ENCODE measurements at regions not wholly inside any gene's neighbourhood (a gene's known extent, or its start where the extent isn't known, plus 50 kb on each side); places are given as distances from the start of the nearest gene placed in this dataset.

- no peak for FAIRE-seq
These were observed 763.9 kb downstream of the DOK5 start for GRCh38 chr20:55239269-55239668.

- no peak for FAIRE-seq
These were observed 757.3 kb downstream of the DOK5 start for GRCh38 chr20:55232647-55233046.

- no peak for FAIRE-seq
These were observed 754.1 kb downstream of the DOK5 start for GRCh38 chr20:55229451-55229850.

- FAIRE-seq = no peak
These were observed 741.3 kb downstream of the DOK5 start for GRCh38 chr20:55216525-55217242.

- no peak for FAIRE-seq
These were observed 738.3 kb downstream of the DOK5 start for GRCh38 chr20:55213653-55214052.

- FAIRE-seq = no peak
These were observed 736.1 kb downstream of the DOK5 start for GRCh38 chr20:55211481-55211880.

GRCh38 chr20:55205665-55206064 is 730.3 kb downstream of the DOK5 start:
- FAIRE-seq = no peak

- FAIRE-seq = no peak
These were observed 724.9 kb downstream of the DOK5 start for GRCh38 chr20:55200317-55200716.

- FAIRE-seq = peak; percentile 39
These were observed 719.6 kb downstream of the DOK5 start for GRCh38 chr20:55194947-55195346.

- no peak for FAIRE-seq
These were observed 710.8 kb downstream of the DOK5 start for GRCh38 chr20:55186228-55186627.

GRCh38 chr20:55175081-55175480 is 699.7 kb downstream of the DOK5 start:
- no peak for FAIRE-seq

- FAIRE-seq = no peak
These were observed 699.2 kb downstream of the DOK5 start for GRCh38 chr20:55174635-55175034.

GRCh38 chr20:55174172-55174571 is 698.8 kb downstream of the DOK5 start:
- FAIRE-seq = no peak

- no peak for FAIRE-seq
These were observed 698.2 kb downstream of the DOK5 start for GRCh38 chr20:55173601-55174000.

- no peak for FAIRE-seq
These were observed 697.1 kb downstream of the DOK5 start for GRCh38 chr20:55172310-55173002.

GRCh38 chr20:55166063-55166462 is 690.7 kb downstream of the DOK5 start:
- no peak for FAIRE-seq

GRCh38 chr20:55160996-55161395 is 685.6 kb downstream of the DOK5 start:
- no peak for FAIRE-seq

- no peak for FAIRE-seq
These were observed 684.6 kb downstream of the DOK5 start for GRCh38 chr20:55160037-55160436.

GRCh38 chr20:55159230-55159629 is 683.8 kb downstream of the DOK5 start:
- no peak for FAIRE-seq

GRCh38 chr20:55158446-55158845 is 683.1 kb downstream of the DOK5 start:
- no peak for FAIRE-seq

GRCh38 chr20:55155360-55155759 is 680.0 kb downstream of the DOK5 start:
- no peak for FAIRE-seq

GRCh38 chr20:55153001-55153645 is 677.7 kb downstream of the DOK5 start:
- no peak for FAIRE-seq

- FAIRE-seq = no peak
These were observed 675.8 kb downstream of the DOK5 start for GRCh38 chr20:55151171-55151570.

- FAIRE-seq = no peak
These were observed 668.2 kb downstream of the DOK5 start for GRCh38 chr20:55143601-55144000.
